ENCODE measurements at regions not wholly inside any gene's neighbourhood (a gene's known extent, or its start where the extent isn't known, plus 50 kb on each side); places are given as distances from the start of the nearest gene placed in this dataset.

DNA sequence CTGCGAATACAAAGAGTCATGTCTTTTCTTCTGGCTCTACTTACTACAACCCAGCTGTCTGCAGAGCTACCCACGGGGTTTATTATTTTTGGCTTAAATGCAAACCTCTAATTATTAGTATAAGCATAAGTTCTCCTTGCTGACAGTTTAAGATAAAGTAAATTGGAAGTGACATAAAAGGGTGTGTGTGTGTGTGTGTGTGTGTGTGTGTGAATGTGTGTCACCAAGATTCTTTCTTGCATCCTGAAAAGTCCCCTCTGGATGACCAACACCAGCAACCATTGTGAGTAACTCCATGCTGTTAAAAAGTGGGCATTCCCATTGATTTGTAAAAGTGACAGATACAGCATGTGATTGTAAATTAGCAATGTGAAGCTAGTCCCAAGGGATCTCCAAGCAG is 803.8 kb upstream of the ZNF608 start:
- no peaks in the 10 kb centered on the region for H3K36me3 Mint-ChIP-seq (ENCODE audit: insufficient read depth)
- H3K27ac Mint-ChIP-seq = no peak overlapping the region
- H3K27me3 Mint-ChIP-seq = no peaks in the 10 kb centered on the region
- ATAC-seq (replicated peaks) (no peak), DNase-seq (no peak)
- H3K4me1 Mint-ChIP-seq (ENCODE audit: low read depth in 2 of 2) = no peaks in the 10 kb centered on the region
- peaks cover 8 to 19% of the 10 kb centered on the region in 2 donors for H3K9me3 Mint-ChIP-seq
- H3K4me3 Mint-ChIP-seq = no peak overlapping the region

DNA sequence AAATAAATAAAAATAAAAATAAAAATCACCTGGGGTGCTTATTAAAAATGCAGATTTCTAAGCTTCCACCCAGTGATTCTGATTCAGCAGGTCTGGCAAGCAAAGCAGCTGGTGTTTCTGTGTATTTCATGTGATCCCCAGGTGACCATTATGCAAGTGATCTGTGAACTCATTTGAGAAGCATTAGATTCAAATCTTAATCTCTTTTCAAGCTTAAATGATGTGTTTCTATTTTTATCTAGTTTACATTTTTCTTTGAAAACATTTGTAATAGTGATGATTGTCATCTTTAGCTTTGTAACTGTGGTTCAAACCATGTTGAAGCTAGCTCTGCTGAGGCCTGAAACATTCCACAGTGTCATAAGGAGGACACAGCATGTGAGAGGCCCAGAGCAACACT is 804.8 kb upstream of the ZNF608 start:
- Mint-ChIP-seq H3K36me3 (ENCODE audit: insufficient read depth) (no peaks in the 10 kb centered on the region), H3K9me3 (peaks cover 8 to 23% of the 10 kb centered on the region in 2 donors), H3K4me1 (ENCODE audit: low read depth in 2 of 2) (no peaks in the 10 kb centered on the region), H3K27me3 (no peaks in the 10 kb centered on the region), H3K27ac (no peak overlapping the region), H3K4me3 (no peak overlapping the region)
- DNase-seq (no peak), ATAC-seq (replicated peaks) (no peak)

DNA sequence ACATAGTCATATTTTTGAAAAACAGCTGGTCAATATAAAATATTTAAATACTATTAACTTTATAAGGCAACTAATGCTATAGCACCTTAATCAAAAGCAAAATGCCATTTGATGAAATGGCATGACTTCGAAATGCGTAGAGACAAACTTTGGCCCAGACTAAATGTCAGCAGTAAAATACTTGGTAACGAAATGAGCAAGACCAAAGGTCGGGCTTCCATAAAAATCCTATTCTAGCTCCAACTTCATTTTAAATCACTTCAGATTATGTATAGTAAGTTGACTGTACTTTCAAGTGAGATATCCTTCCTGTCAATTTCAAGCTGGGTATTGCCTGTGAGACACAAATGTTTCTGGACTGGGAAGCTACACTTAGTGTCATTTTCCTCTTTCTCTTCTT is 805.4 kb upstream of the ZNF608 start:
- no peaks in the 10 kb centered on the region for H3K27me3 Mint-ChIP-seq
- H3K36me3 Mint-ChIP-seq (ENCODE audit: insufficient read depth) = no peaks in the 10 kb centered on the region
- H3K9me3 Mint-ChIP-seq = peaks cover 8 to 23% of the 10 kb centered on the region in 2 donors
- ATAC-seq (replicated peaks) = no peak
- no peak overlapping the region for H3K4me3 Mint-ChIP-seq
- DNase-seq = no peak
- H3K27ac Mint-ChIP-seq = no peak overlapping the region
- no peaks in the 10 kb centered on the region for H3K4me1 Mint-ChIP-seq (ENCODE audit: low read depth in 2 of 2)

DNA sequence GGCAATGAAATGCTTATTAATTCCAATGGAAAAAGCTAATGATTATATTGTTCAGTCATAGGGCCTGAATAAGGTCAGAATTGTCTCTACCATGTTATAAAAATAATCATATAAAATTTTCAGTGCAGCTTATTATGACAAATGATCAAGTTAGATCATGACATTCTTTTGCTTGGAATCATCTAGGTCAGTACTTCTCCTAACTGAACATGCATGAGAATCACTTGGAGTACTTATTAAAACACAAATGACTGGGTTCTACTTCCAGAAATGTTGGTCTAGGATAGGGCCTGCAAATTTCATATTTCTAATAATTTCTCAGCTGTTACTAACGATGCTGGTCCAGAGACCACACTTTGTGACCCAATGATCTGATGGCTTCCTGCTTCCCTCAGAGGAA is 806.0 kb upstream of the ZNF608 start:
- H3K27ac Mint-ChIP-seq = no peak overlapping the region
- H3K4me1 Mint-ChIP-seq (ENCODE audit: low read depth in 2 of 2) = no peaks in the 10 kb centered on the region
- peaks cover 8 to 21% of the 10 kb centered on the region in 2 donors for H3K9me3 Mint-ChIP-seq
- H3K36me3 Mint-ChIP-seq (ENCODE audit: insufficient read depth) = no peaks in the 10 kb centered on the region
- H3K27me3 Mint-ChIP-seq = no peaks in the 10 kb centered on the region
- no peak for DNase-seq
- ATAC-seq (replicated peaks) = no peak
- H3K4me3 Mint-ChIP-seq = no peak overlapping the region

DNA sequence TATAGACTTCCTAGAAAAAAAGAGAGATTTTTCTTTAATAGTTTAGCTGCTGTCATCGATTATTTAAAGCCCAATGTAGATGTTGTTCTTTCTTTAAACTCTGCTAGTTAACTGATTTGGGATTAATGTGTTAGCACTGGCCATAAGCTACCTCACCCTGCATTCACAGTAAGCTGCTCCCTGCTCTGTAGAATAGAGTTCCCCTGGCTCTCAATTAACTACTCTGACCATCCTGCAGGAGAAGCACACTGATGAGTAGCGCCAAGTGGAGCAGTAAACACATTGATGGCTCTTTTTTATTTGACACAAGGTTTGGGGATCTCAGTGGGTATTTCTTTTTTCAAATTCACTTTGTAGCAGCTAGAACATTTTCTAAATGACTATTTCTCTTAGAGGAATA is 807.9 kb upstream of the ZNF608 start:
- Mint-ChIP-seq H3K9me3 (peaks cover 5 to 16% of the 10 kb centered on the region in 2 donors), H3K4me3 (no peak overlapping the region), H3K27ac (no peak overlapping the region), H3K36me3 (ENCODE audit: insufficient read depth) (no peaks in the 10 kb centered on the region), H3K4me1 (ENCODE audit: low read depth in 2 of 2) (no peaks in the 10 kb centered on the region), H3K27me3 (no peaks in the 10 kb centered on the region)
- no peak for DNase-seq
- no peak for ATAC-seq (replicated peaks)

DNA sequence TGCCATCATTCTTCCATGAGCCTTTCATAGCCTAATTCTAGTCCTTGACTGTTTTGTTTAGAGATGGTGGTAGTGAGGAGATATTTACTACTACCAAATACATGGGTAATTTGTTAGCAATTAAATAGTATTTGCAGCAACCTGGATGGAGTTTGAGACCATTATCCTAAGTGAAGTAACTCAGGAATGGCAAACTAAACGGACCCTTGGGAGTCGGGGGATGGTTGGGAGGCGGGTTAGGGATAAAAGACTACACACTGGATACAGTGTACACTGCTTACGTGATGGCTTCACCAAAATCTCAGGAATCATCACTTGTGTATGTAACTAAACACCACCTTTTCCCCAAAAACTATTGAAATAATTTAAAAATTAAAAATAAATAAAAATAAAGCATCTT is 809.2 kb upstream of the ZNF608 start:
- no peak overlapping the region for H3K27ac Mint-ChIP-seq
- no peaks in the 10 kb centered on the region for H3K27me3 Mint-ChIP-seq
- DNase-seq (no peak), ATAC-seq (replicated peaks) (no peak)
- no peak overlapping the region for H3K4me3 Mint-ChIP-seq
- H3K36me3 Mint-ChIP-seq (ENCODE audit: insufficient read depth) = no peaks in the 10 kb centered on the region
- H3K4me1 Mint-ChIP-seq (ENCODE audit: low read depth in 2 of 2) = no peaks in the 10 kb centered on the region
- peaks cover 0 to 11% of the 10 kb centered on the region in 2 donors for H3K9me3 Mint-ChIP-seq

DNA sequence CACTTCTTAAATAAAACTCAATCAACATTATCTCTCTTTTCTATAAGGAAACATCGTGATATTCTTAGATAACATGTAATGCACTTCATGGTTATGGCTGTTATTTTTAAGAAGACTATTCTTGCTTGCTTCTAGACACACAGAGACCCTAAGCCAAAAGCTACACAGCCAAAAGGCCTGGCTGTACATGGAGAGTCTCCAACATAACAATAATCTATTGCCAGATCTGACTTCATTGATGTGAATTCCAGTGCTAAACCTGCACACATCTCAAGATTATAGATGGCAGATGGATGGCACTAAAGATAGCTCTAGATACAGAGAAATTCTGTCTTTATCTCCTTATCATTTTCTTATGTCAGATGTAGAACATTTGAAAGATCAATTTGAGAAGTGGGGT is 811.6 kb upstream of the ZNF608 start:
- no peak overlapping the region for H3K4me3 Mint-ChIP-seq
- peaks cover 0 to 8% of the 10 kb centered on the region in 2 donors for H3K9me3 Mint-ChIP-seq
- H3K4me1 Mint-ChIP-seq (ENCODE audit: low read depth in 2 of 2) = no peaks in the 10 kb centered on the region
- DNase-seq = no peak
- no peaks in the 10 kb centered on the region for H3K27me3 Mint-ChIP-seq
- H3K27ac Mint-ChIP-seq = no peak overlapping the region
- ATAC-seq (replicated peaks) = no peak
- no peaks in the 10 kb centered on the region for H3K36me3 Mint-ChIP-seq (ENCODE audit: insufficient read depth)

DNA sequence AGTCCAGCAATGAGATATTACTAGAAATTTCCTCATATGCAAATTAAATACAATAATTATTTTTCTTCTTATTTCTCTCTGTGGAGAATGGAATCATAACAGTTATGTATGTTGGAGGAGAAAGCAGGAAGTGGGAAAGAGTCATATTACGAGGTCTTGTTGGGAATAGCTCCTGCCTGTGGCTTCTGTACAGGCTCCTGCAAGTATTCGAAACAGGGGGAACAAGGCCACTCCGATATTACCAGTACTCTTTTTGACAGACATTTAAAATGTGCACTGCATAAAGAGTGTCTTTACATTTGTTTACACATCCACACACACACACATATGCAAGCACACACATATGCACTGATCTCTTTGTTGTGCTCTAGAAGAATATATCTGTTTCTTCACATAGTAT is 812.0 kb upstream of the ZNF608 start:
- Mint-ChIP-seq H3K9me3 (peaks cover 0 to 7% of the 10 kb centered on the region in 2 donors), H3K27me3 (no peaks in the 10 kb centered on the region), H3K4me3 (no peak overlapping the region), H3K36me3 (ENCODE audit: insufficient read depth) (no peaks in the 10 kb centered on the region), H3K27ac (no peak overlapping the region), H3K4me1 (ENCODE audit: low read depth in 2 of 2) (no peaks in the 10 kb centered on the region)
- ATAC-seq (replicated peaks) (no peak), DNase-seq (no peak)

DNA sequence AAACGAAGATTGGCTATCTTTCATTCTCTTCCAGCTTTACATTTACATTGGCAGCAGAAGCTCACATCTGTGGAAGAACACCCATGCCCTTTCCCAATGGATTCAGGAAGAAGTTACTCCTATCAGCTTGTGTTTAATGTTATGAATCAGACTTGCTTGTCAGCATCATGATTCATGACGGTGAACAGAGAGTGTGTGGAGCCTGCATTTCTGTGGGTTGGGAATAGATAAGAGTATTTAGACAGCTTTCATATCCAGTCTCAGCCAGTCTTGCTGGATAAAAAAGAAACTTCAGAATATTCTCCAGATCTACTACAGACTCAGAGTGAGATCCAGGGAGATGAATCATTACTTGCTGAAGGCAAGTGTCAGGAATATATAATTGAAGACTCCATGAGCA is 812.9 kb upstream of the ZNF608 start:
- Mint-ChIP-seq H3K4me1 (ENCODE audit: low read depth in 2 of 2) (no peaks in the 10 kb centered on the region), H3K4me3 (no peak overlapping the region), H3K9me3 (peaks cover 0 to 8% of the 10 kb centered on the region in 2 donors), H3K27me3 (no peaks in the 10 kb centered on the region), H3K36me3 (ENCODE audit: insufficient read depth) (no peaks in the 10 kb centered on the region), H3K27ac (no peak overlapping the region)
- ATAC-seq (replicated peaks) (no peak), DNase-seq (no peak)

DNA sequence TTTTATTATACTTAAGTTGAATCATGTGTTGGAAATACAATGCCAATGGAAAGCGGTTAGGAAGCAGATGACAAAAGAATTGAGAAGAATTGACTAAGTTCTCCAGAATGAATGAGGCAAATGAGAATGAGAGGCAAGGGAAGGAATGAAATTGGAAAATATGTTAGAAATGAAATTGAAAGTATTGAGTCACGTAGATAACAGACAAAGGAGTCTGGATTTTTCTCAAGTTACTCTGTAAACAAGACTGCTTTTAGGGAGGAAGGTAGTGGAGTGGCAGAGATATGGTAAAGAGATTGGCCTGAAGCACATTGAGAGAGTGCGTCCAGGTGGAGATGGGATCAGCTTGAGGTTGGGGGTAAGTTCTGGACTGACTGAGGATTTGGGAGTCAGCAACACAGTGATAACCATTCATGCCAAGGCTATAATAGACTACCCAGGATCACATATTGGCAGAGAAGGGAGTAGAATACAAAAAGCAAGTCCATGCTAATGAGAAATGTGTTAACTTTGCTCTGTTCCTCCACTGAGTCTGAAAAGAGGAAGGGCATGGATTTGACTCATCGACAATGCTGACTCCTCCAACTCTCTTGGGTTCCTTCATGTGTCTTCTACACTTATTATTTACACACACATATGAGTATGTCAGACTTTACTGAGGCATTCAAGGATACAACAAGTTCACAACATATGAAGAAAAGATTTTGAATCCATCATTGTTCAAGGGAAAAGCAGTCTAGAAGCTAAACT is 814.2 kb upstream of the ZNF608 start:
- Mint-ChIP-seq H3K27me3 (no peaks in the 10 kb centered on the region), H3K9me3 (peaks cover 0 to 9% of the 10 kb centered on the region in 2 donors), H3K4me1 (ENCODE audit: low read depth in 2 of 2) (no peaks in the 10 kb centered on the region), H3K27ac (no peak overlapping the region), H3K4me3 (no peak overlapping the region), H3K36me3 (ENCODE audit: insufficient read depth) (no peaks in the 10 kb centered on the region)
- DNase-seq = no peak
- ATAC-seq (replicated peaks) = no peak

DNA sequence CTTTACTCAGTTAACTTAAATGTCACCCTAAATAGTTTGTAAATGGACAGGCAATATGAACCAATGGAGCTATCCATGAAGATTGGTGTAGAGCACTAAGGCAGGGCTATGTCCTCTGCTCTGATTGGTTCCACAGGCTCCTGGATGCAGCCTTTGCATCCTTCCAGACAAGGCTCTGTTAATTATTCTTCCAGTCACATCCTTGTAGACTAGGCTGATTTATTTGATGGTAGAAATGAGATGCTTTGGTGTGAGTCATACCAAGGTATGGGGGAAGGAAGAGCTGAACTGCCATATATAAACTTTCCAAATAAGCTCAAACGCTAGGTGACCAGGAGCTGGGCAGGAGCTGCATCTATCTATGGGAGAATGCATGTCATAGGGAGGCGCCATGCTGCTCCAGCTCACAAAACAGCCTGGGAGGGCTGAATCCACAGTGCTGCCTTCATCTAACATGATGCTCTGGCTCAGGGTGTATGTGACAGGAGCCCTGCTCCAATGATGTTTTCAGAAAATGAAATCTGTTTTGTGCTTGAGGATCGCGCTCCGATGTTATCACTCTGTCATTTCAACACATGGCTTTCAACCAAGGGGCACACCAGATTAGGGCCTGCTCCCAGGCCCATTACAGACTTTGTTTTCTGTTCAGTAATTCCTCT is 818.0 kb upstream of the ZNF608 start:
- H3K4me1 Mint-ChIP-seq (ENCODE audit: low read depth in 2 of 2) = no peaks in the 10 kb centered on the region
- DNase-seq (no peak), ATAC-seq (replicated peaks) (no peak)
- H3K36me3 Mint-ChIP-seq (ENCODE audit: insufficient read depth) = no peaks in the 10 kb centered on the region
- H3K27ac Mint-ChIP-seq = no peak overlapping the region
- no peak overlapping the region for H3K4me3 Mint-ChIP-seq
- peaks cover 0 to 12% of the 10 kb centered on the region in 2 donors for H3K9me3 Mint-ChIP-seq
- no peaks in the 10 kb centered on the region for H3K27me3 Mint-ChIP-seq

DNA sequence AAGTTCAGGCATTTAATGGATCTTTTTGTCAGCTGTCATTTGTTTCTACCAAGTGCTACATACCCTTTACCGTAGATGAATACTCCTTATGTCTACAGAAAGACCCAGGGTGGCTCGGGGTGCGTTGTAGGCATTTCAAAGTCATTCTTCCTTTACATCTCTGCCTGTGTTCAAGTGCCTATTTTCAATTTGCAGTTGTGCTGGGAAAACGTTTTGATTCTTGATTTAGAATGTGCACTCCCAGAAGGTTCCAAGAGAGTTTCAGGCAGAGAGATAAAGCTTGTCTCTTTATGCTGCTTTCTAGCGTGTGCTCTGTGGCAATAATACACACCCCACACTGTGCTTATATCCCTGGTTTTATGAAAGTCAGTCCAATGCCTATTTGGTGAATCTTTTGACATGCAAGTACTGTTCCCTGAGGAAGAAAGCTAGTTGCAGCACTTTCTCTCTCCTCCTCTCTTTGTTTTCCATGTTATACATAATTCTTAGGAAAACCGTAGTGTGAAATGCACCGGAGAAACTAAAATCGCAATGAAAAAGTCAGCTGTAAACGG is 828.1 kb upstream of the ZNF608 start:
- Mint-ChIP-seq H3K27me3 (no peaks in the 10 kb centered on the region), H3K36me3 (ENCODE audit: insufficient read depth) (no peaks in the 10 kb centered on the region), H3K9me3 (peaks cover 8 to 14% of the 10 kb centered on the region in 2 donors), H3K4me1 (ENCODE audit: low read depth in 2 of 2) (no peaks in the 10 kb centered on the region), H3K4me3 (no peak overlapping the region), H3K27ac (no peak overlapping the region)
- ATAC-seq (replicated peaks) (no peak), DNase-seq (no peak)

DNA sequence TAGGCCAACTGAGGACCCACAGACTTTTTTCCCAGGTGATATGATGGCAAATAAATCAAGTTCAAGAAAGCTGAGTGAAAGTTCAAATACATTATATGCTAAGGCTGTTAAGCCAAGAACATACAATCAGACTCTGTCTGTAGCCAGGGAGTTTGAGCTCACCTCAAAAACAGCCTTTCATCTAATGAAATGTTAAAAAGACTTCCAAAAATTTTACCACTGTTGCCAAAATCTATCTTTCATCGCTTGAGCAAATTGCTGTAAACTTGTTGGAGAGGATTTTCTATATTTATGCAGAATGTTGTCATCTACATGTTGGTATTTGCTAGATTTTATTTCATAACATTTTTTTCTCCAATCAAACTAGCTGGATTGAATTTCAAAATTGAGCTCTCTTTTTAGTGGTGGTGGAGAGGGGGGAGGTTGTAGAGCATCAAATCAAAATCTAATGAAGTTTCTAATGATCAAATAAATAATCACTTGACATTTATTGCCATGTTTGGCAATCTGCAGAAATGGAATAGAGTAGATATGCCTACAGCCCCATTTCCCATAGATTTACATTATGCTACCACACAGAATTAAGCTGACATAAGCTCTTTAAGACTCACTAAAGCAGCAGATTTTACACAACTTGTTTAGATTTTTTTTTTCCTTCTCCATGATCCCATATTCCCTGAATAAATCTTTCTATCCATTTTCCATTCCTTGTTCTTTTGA is 828.9 kb upstream of the ZNF608 start:
- Mint-ChIP-seq H3K4me3 (no peak overlapping the region), H3K36me3 (ENCODE audit: insufficient read depth) (no peaks in the 10 kb centered on the region)
- ATAC-seq (replicated peaks) = no peak

More for the DNA sequence above, 828.9 kb upstream of the ZNF608 start:
- Mint-ChIP-seq H3K27ac (no peak overlapping the region), H3K4me1 (ENCODE audit: low read depth in 2 of 2) (no peaks in the 10 kb centered on the region), H3K27me3 (no peaks in the 10 kb centered on the region), H3K9me3 (peaks cover 8 to 14% of the 10 kb centered on the region in 2 donors)
- DNase-seq = no peak

All from effector memory CD8-positive, alpha-beta T cell (primary cell).